ENCODE measurements at regions not wholly inside any gene's neighbourhood (a gene's known extent, or its start where the extent isn't known, plus 50 kb on each side); places are given as distances from the start of the nearest gene placed in this dataset.
"Not testable (repeated sequence)": the region's sequence is repeated elsewhere in the genome, so short reads cannot be mapped to it uniquely, and the experiment has no call there.

DNA sequence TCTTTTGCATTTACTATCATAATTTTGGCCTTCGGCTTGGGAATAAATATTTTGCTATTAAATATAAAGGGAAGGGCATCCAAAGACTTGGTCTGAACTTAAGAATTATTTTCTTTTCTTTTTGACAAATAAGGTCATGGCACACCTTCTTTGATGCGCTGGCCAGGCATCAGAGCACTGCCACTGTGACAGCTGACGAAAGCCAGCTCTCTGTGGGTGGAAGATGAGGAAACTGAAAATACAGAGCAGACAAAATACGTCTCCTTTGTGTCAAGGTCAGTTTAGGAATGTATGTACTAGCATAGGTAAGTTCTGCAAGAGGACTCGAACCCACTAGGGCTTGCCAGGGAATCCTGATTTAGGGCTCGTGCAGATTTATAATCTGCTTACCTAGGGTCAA, 155.9 kb upstream of the MEIS1 start:
- no peak overlapping the region for H3K4me3 Mint-ChIP-seq
- DNase-seq, result no peak
- H3K9me3 Mint-ChIP-seq, result no peaks in the 10 kb centered on the region
- no peak for ATAC-seq
- H3K27me3 Mint-ChIP-seq (ENCODE audit: low read depth), result no peaks in the 10 kb centered on the region
- no peaks in the 10 kb centered on the region for H3K36me3 Mint-ChIP-seq (ENCODE audit: insufficient read depth)
- no peaks in the 10 kb centered on the region for H3K4me1 Mint-ChIP-seq (ENCODE audit: low read depth)

DNA sequence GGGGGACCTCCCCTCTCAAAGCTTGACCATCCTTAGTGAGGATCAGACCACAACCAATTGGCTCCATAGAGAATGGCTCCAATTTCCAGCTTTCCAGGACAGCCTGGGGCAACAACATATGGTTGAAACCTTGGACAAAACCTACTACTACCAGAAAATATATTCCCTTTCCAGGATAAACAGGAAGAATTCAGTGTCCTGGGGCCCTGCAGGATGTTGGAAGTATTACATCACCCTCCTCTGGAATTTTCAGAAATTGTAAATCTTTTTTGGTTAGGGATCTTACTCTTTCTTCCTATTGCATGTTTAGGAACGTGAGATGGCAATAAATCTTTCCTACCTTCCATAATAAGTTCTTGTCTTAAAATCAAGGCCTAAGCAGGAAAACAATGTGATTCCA, 158.9 kb upstream of the MEIS1 start:
- Mint-ChIP-seq H3K36me3 (ENCODE audit: insufficient read depth) (no peaks in the 10 kb centered on the region), H3K27me3 (ENCODE audit: low read depth) (no peaks in the 10 kb centered on the region), H3K9me3 (no peaks in the 10 kb centered on the region), H3K4me3 (no peak overlapping the region), H3K4me1 (ENCODE audit: low read depth) (no peaks in the 10 kb centered on the region)
- DNase-seq (no peak), ATAC-seq (no peak)

DNA sequence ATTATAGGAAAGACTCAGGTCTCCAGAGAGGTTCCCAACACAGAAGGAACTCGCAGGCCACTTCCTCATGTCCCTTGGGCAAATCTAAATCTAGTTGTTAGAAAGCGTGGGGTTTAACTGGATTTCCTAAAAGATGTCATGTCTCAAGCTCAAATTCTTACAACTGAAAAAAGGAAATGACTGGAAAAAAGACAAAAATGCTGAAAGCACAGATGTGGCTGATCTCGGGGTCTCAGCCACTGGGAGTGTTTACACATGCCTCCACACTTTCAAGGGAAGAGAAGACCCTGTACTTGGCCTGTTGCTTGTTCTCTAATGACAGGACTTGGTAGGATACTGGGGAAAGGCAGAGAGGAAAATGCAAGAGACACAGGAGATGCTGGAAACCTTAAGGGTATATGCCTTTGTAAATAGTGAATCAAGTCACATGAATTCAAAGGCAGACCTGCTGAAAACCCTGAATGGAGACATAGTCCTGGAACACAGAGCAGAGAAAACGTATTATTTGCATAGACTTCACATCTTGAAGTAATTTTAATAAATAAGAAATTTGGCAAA, 160.9 kb upstream of the MEIS1 start:
- no peaks in the 10 kb centered on the region for H3K4me1 Mint-ChIP-seq (ENCODE audit: low read depth)
- DNase-seq (no peak), ATAC-seq (no peak)
- H3K4me3 Mint-ChIP-seq, result no peak overlapping the region
- no peaks in the 10 kb centered on the region for H3K36me3 Mint-ChIP-seq (ENCODE audit: insufficient read depth)
- H3K9me3 Mint-ChIP-seq, result no peaks in the 10 kb centered on the region
- no peaks in the 10 kb centered on the region for H3K27me3 Mint-ChIP-seq (ENCODE audit: low read depth)

DNA sequence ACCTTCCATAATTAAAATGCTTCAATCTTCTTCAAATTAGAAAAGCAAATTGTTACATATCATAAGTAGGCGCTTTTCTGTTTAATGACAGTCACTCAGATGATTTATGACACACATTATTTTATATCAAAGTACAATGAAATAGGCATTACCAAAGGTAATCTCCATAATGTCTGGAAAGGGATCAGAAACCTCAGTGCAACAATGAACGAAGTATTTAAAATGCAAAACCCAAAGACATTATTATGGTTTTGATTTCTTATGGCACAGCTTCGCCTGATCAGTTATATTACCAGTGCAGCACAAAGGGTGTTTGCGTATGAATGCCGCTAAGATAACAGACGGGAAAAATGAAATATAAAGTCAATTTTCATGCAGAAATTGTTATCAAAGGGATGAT, 162.2 kb upstream of the MEIS1 start:
- H3K4me3 Mint-ChIP-seq, result no peak overlapping the region
- no peaks in the 10 kb centered on the region for H3K9me3 Mint-ChIP-seq
- H3K36me3 Mint-ChIP-seq (ENCODE audit: insufficient read depth), result no peaks in the 10 kb centered on the region
- no peaks in the 10 kb centered on the region for H3K27me3 Mint-ChIP-seq (ENCODE audit: low read depth)
- DNase-seq, result no peak
- no peaks in the 10 kb centered on the region for H3K4me1 Mint-ChIP-seq (ENCODE audit: low read depth)
- no peak for ATAC-seq

DNA sequence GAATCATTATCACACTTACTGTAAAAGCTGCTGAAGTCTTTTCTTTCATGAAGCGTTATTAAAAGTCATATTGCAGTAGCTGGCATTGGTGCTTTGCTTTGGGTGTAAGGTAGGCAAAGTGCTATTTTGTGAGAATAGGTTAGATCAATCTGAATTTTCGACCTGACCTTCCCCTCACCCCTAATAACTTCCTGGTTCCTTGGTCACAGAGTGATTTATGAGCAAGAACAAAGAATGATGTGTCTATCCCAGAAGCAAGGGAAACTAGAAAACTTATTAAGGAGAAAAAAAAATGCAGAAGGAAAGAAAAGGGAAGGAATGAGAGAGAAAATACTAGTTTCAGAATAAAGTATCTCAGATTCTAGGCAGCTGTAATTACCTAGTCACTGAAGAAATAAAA, 163.1 kb upstream of the MEIS1 start:
- Mint-ChIP-seq H3K36me3 (ENCODE audit: insufficient read depth) (no peaks in the 10 kb centered on the region), H3K4me1 (ENCODE audit: low read depth) (no peaks in the 10 kb centered on the region), H3K4me3 (no peak overlapping the region), H3K27me3 (ENCODE audit: low read depth) (no peaks in the 10 kb centered on the region), H3K9me3 (no peaks in the 10 kb centered on the region)
- ATAC-seq (no peak), DNase-seq (no peak)

DNA sequence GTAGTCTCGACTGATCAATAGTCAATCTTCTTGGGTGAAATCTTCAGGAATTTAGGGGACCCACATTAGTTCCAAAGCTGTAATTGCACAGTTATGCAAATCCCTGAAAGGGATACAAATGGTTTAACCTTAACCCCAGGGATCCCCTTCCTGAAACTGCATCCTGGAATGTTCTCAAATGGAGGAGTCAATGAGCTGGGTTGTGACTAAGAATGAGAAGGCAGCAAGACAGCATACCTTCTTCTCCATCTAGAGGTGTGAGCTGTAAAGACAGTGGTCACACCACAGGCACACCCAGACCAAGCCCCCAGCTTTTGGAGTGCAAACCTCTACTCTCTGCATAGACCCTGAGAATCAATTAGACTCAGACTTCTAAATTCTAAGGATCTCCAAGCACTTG, 164.7 kb upstream of the MEIS1 start:
- H3K9me3 Mint-ChIP-seq, result no peaks in the 10 kb centered on the region
- H3K4me1 Mint-ChIP-seq (ENCODE audit: low read depth), result no peaks in the 10 kb centered on the region

DNA sequence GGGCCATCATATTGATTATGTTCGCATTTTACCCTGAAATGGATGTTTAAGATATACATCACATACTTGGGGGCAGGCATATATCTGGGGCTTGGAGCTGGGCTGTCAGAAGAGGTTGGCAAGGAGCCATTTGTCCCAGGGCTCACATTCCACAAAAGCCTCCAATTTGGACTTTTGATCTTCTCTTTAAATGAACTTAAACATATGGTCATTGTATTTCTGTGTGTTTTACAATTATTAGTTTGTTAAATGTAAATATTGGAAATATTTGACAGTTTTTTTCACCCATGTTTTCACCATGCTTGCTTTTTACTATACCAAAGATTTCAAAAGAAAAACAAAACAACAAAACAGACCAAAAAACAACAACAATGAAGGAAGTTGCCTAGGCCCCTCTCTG, 165.8 kb upstream of the MEIS1 start:
- ATAC-seq (no peak), DNase-seq (no peak)
- H3K4me1 Mint-ChIP-seq (ENCODE audit: low read depth), result no peaks in the 10 kb centered on the region
- H3K27me3 Mint-ChIP-seq (ENCODE audit: low read depth), result no peaks in the 10 kb centered on the region
- no peaks in the 10 kb centered on the region for H3K9me3 Mint-ChIP-seq
- no peak overlapping the region for H3K4me3 Mint-ChIP-seq
- no peaks in the 10 kb centered on the region for H3K36me3 Mint-ChIP-seq (ENCODE audit: insufficient read depth)

More for the DNA sequence above, 164.7 kb upstream of the MEIS1 start:
- H3K4me3 Mint-ChIP-seq, result no peak overlapping the region
- no peak for ATAC-seq
- no peaks in the 10 kb centered on the region for H3K36me3 Mint-ChIP-seq (ENCODE audit: insufficient read depth)
- no peaks in the 10 kb centered on the region for H3K27me3 Mint-ChIP-seq (ENCODE audit: low read depth)
- DNase-seq, result no peak

DNA sequence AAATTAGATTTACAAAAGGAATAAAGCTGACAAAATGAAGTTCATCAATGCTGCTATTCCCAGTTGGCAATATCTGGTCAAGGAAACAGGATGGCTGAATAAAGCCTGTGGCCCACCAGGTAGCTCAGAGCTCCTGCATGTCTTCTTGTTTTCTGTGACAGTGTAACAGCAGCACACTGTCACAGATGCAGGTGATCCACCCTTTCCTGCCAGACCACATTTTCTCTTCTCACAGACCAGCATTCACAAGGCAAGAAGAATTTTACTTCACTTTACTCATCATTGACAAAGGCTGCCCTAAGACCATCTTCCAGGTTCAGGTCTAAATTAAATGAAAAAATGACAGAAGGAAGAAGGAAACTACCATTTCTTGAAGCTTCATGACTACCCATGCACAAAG, 166.2 kb upstream of the MEIS1 start:
- Mint-ChIP-seq H3K4me1 (ENCODE audit: low read depth) (no peaks in the 10 kb centered on the region), H3K9me3 (no peaks in the 10 kb centered on the region), H3K27me3 (ENCODE audit: low read depth) (no peaks in the 10 kb centered on the region), H3K36me3 (ENCODE audit: insufficient read depth) (no peaks in the 10 kb centered on the region), H3K4me3 (no peak overlapping the region)
- ATAC-seq, result no peak
- DNase-seq, result no peak

DNA sequence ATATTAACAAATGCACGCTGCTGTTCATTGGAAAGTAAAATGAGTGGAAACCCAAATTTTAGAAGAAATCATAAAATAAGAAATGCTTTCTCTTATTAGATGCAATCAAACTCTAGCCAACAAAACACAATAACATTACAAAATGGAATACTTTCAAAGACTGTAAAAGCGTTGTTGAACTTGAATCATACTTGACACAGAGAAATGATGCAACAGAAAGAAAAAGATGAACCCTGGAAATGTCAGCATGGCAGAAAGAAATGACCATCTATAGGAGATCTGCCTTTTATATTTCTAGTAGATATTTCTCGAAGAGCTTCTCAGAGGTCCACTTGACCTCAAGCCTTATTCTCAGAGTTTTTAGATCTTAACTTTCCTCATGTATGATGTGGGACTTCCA, 170.6 kb upstream of the MEIS1 start:
- Mint-ChIP-seq H3K27me3 (ENCODE audit: low read depth) (no peaks in the 10 kb centered on the region), H3K9me3 (no peaks in the 10 kb centered on the region), H3K36me3 (ENCODE audit: insufficient read depth) (no peaks in the 10 kb centered on the region), H3K4me1 (ENCODE audit: low read depth) (no peaks in the 10 kb centered on the region), H3K4me3 (no peak overlapping the region)
- no peak for ATAC-seq
- DNase-seq, result no peak

DNA sequence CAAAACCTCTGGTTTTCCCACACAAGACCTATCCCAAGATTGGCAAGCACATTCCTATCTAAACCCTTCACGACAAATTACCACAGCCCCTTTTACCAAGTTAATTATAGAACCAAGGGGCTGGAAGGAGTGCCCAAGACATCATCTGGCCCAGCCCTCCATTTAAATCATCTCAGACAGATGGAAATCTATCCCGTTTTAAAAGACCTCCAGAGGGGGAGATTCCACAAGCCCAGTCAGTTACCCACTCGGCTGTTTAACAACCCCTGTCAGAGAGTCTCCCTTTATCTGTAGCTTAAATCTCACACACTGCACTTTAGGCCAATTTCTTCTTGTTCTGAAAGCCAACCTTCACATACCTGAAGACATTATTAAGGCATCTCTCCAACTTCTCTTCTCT, 179.1 kb upstream of the MEIS1 start:
- H3K4me1 Mint-ChIP-seq (ENCODE audit: low read depth), result no peaks in the 10 kb centered on the region

DNA sequence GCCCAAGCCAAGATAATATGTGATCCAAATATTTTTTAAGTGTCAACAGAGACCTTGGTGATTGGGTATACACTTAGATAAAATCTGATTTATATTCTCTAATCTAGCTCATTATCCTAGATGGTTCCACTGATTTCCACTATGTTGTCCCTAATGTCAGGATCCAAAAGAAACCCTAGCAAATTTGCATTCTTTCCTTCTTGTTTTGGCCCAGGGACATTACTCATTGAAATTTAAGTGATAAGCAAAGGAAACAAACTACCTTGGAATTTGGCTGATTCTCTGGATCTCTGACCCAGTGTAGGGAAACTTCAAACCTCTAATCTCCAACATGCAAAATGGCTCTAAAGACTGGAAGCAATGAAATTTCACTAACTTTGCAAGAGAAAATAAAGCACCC, 179.8 kb upstream of the MEIS1 start:
- Mint-ChIP-seq H3K4me1 (ENCODE audit: low read depth) (no peaks in the 10 kb centered on the region), H3K36me3 (ENCODE audit: insufficient read depth) (no peaks in the 10 kb centered on the region)

More for the DNA sequence above, 179.1 kb upstream of the MEIS1 start:
- Mint-ChIP-seq H3K27me3 (ENCODE audit: low read depth) (no peaks in the 10 kb centered on the region), H3K36me3 (ENCODE audit: insufficient read depth) (no peaks in the 10 kb centered on the region), H3K9me3 (no peaks in the 10 kb centered on the region), H3K4me3 (no peak overlapping the region)
- DNase-seq, result no peak
- ATAC-seq, result no peak

DNA sequence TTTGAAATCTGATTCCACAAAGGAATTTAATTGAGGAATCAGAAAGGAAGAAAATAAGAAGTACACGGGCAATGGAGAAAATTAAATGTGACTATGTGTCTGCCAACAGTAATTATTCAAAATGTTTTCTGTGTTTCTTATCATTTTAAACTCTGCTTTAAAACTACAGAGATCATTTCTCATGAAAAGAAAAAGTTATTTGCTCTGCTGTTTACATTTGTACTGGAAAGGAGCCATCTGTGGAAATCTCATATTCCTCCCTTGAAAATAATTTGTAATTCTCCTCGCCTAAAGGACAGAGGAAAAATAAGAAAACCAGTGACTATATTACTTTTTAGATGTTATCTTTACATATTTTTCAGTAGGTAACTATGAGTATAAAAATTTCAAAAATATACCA, 181.9 kb upstream of the MEIS1 start:
- H3K36me3 Mint-ChIP-seq (ENCODE audit: insufficient read depth), result no peaks in the 10 kb centered on the region
- H3K9me3 Mint-ChIP-seq, result no peaks in the 10 kb centered on the region
- H3K4me1 Mint-ChIP-seq (ENCODE audit: low read depth), result no peaks in the 10 kb centered on the region
- no peak overlapping the region for H3K4me3 Mint-ChIP-seq
- no peak for DNase-seq
- no peaks in the 10 kb centered on the region for H3K27me3 Mint-ChIP-seq (ENCODE audit: low read depth)
- ATAC-seq, result no peak

More for the DNA sequence above, 179.8 kb upstream of the MEIS1 start:
- Mint-ChIP-seq H3K27me3 (ENCODE audit: low read depth) (no peaks in the 10 kb centered on the region), H3K9me3 (no peaks in the 10 kb centered on the region), H3K4me3 (no peak overlapping the region)
- DNase-seq, result no peak
- no peak for ATAC-seq

DNA sequence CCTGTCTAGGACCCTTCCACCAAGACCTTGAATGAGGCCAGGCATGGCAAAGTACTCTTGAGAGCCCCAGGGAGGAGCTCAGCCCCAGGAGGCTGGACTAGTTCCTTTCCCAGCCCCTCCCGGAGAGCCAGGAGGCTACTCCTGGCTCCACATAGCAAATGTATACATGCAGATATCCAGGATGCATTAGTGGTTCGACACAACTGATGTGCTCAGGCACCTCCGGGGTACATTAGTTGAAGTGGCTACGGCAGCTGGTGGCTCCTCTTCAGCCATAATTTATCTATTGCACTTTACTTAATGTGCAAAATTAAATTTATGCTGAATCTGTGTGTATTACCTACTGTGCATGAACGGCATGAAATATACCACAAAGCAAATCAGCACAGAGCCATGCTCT, 182.8 kb upstream of the MEIS1 start:
- H3K9me3 Mint-ChIP-seq, result no peaks in the 10 kb centered on the region
- H3K4me1 Mint-ChIP-seq (ENCODE audit: low read depth), result no peaks in the 10 kb centered on the region
- no peak overlapping the region for H3K4me3 Mint-ChIP-seq
- ATAC-seq, result no peak
- no peaks in the 10 kb centered on the region for H3K36me3 Mint-ChIP-seq (ENCODE audit: insufficient read depth)
- DNase-seq, result no peak
- H3K27me3 Mint-ChIP-seq (ENCODE audit: low read depth), result no peaks in the 10 kb centered on the region

DNA sequence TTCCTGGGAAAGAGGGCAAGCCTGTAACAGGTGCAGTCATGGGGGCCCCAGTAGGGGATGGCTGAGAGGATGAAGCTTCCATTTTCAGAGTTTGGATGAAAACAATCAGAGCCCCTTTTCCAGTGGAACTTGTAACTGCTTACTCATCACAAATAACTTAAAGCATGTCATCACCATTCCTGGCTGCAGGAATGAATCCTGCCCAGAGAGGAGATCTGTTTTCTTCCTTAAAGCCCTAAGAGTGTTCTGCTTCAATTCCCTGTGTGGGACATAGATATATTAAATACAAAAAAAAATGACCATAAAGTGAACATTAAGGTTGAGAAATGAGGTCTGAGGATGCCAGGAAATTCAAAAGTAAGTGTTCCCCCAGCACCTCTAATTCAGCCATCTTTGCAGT, 183.4 kb upstream of the MEIS1 start:
- no peaks in the 10 kb centered on the region for H3K4me1 Mint-ChIP-seq (ENCODE audit: low read depth)
- no peaks in the 10 kb centered on the region for H3K9me3 Mint-ChIP-seq
- ATAC-seq, result no peak

DNA sequence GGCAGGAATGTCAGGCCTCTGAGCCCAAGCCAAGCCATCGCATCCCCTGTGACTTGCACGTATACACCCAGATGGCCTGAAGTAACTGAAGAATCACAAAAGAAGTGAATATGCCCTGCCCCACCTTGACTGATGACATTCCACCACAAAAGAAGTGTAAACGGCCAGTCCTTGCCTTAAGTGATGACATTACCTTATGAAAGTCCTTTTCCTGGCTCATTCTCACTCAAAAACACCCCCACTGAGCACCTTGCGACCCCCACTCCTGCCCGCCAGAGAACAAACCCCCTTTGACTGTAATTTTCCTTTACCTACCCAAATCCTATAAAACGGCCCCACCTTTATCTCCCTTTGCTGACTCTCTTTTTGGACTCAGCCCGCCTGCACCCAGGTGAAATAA, 185.8 kb upstream of the MEIS1 start:
- not testable (repeated sequence) for H3K27me3 Mint-ChIP-seq (ENCODE audit: low read depth); H3K36me3 Mint-ChIP-seq (ENCODE audit: insufficient read depth); ATAC-seq; H3K4me3 Mint-ChIP-seq; H3K4me1 Mint-ChIP-seq (ENCODE audit: low read depth); DNase-seq; H3K9me3 Mint-ChIP-seq

More for the DNA sequence above, 183.4 kb upstream of the MEIS1 start:
- H3K27me3 Mint-ChIP-seq (ENCODE audit: low read depth), result no peaks in the 10 kb centered on the region
- no peak for DNase-seq
- no peaks in the 10 kb centered on the region for H3K36me3 Mint-ChIP-seq (ENCODE audit: insufficient read depth)
- no peak overlapping the region for H3K4me3 Mint-ChIP-seq

DNA sequence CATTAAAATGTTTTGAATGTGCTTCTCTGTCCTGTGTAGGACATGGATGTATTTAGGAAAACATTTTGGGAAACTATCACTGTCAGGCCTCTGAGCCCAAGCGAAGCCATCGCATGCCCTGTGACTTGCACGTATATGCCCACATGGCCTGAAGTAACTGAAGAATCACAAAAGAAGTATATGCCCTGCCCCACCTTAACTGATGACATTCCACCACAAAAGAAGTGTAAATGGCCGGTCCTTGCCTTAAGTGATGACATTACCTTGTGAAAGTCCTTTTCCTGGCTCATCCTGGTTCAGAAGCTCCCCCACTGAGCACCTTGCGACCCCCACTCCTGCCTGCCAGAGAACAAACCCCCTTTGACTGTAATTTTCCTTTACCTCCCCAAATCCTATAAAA, 191.1 kb upstream of the MEIS1 start:
- not testable (repeated sequence) for ATAC-seq; H3K4me3 Mint-ChIP-seq; H3K27me3 Mint-ChIP-seq (ENCODE audit: low read depth); H3K9me3 Mint-ChIP-seq; H3K36me3 Mint-ChIP-seq (ENCODE audit: insufficient read depth); DNase-seq; H3K4me1 Mint-ChIP-seq (ENCODE audit: low read depth)
